GM12878 (cell line): ENCODE measurements at regions not wholly inside any gene's neighbourhood (a gene's known extent, or its start where the extent isn't known, plus 50 kb on each side); places are given as distances from the start of the nearest gene placed in this dataset.

ENCODE experiments used
- ATAC-seq: fragments of 200-7000 bp; cut with Tn5 transposase; 3 replicates; pipeline ENCODE4 v1.9.1; 2020; ENCODE audit warnings: mild to moderate bottlenecking, moderate library complexity
- BruUV-seq: library from RNA; stranded (reverse); fragments of 400-500 nt; replicated peaks from 2 replicates; lab custom pipeline; 2021; lab: Mats Ljungman, UMichigan
- CTCF ChIA-PET: fragments of 300-600 bp; sonication (Branson Sonifier 250); formaldehyde crosslinking; extraction: SDS; loops from one replicate; lab custom pipeline; 2021; ENCODE audit warnings: inconsistent platforms; lab: Yijun Ruan, JAX
- POLR2A ChIA-PET: fragments of 350-600 bp; formaldehyde crosslinking; extraction: SDS; loops from one replicate; lab custom pipeline; 2021; ENCODE audit warnings: inconsistent platforms; lab: Charles Lee
- RAD21 ChIA-PET: fragments of 300-600 bp; sonication (Branson Sonifier 250); formaldehyde crosslinking; loops from one replicate; lab custom pipeline; 2023; ENCODE audit warnings: antibody characterized with exemption; ENCODE audit not compliant: unreplicated experiment; lab: Charles Lee
- SMC1A ChIA-PET: fragments of 300-600 bp; sonication (Branson Sonifier 250); formaldehyde crosslinking; loops from one replicate; lab custom pipeline; 2023; ENCODE audit not compliant: unreplicated experiment, uncharacterized antibody; lab: Charles Lee
- DNase-seq: peaks from one replicate; pipeline ENCODE4 v3.0.0-alpha.2; 2011; ENCODE audit warnings: low read depth, low spot score
- FAIRE-seq: peaks from 3 replicates; lab custom pipeline; 2011; peaks lifted over from hg19 to GRCh38; lab: Jason Lieb, UNC
- H2AFZ ChIP-seq: 2 replicates; pipeline ENCODE4 v1.6.0; 2011; ENCODE audit warnings: low read depth, low read length, control low read depth; ENCODE audit not compliant: control insufficient read depth
- H3K27ac ChIP-seq: 2 replicates; pipeline ENCODE4 v1.5.1; 2011; ENCODE audit warnings: control low read depth; ENCODE audit not compliant: control insufficient read depth, insufficient read depth
- H3K27me3 ChIP-seq, 2 experiments: replicated peaks in 1 of 2; 2 replicates each; pipeline versions ENCODE4 v1.6.0 to v1.6.1; 2011; ENCODE audit warnings: low read length in 1 of 2; ENCODE audit not compliant: control insufficient read depth in 2 of 2, insufficient read depth in 2 of 2
- H3K36me3 ChIP-seq, 2 experiments: 2 replicates each; pipeline ENCODE4 v1.5.1; 2011; ENCODE audit warnings: low read length in 1 of 2; ENCODE audit not compliant: control insufficient read depth in 2 of 2, insufficient read depth in 2 of 2
- H3K4me1 ChIP-seq: 2 replicates; pipeline ENCODE4 v1.6.1; 2011; ENCODE audit warnings: mild to moderate bottlenecking, low read length, moderate library complexity, mixed read lengths; ENCODE audit not compliant: control insufficient read depth, insufficient read depth
- H3K4me2 ChIP-seq: 2 replicates; pipeline ENCODE4 v1.6.0; 2011; ENCODE audit warnings: control low read depth; ENCODE audit not compliant: control insufficient read depth, insufficient read depth
- H3K4me3 ChIP-seq: fragments of 200-600 bp; sonication (generic); 2 replicates; pipeline ENCODE4 v1.5.1; 2016
- H3K79me2 ChIP-seq: 2 replicates; pipeline ENCODE4 v1.6.0; 2011; ENCODE audit warnings: low read length; ENCODE audit not compliant: control insufficient read depth, insufficient read depth
- H3K9ac ChIP-seq: 2 replicates; pipeline ENCODE4 v1.8.0; 2011; ENCODE audit warnings: low read length, control low read depth, mixed read lengths; ENCODE audit not compliant: control insufficient read depth, insufficient read depth
- H3K9me3 ChIP-seq: replicated peaks from 3 replicates; pipeline ENCODE4 v1.5.1; 2011; ENCODE audit warnings: mild to moderate bottlenecking, low read length; ENCODE audit not compliant: control insufficient read depth, insufficient read depth
- H4K20me1 ChIP-seq: 2 replicates; pipeline ENCODE4 v1.6.0; 2011; ENCODE audit not compliant: control insufficient read depth, insufficient read depth
- ATF7 ChIP-seq: fragments of 450-650 bp; IDR thresholded peaks from 2 replicates; pipeline ENCODE4 v1.6.1; 2016; ENCODE audit warnings: low read depth, mild to moderate bottlenecking
- CBX5 ChIP-seq: sonication (generic); IDR thresholded peaks from 2 replicates; pipeline ENCODE4 v1.6.1; 2016; ENCODE audit warnings: low read depth, moderate library complexity, mild to moderate bottlenecking, inconsistent platforms
- CEBPZ ChIP-seq: fragments of 150-350 bp; IDR thresholded peaks from 2 replicates; pipeline ENCODE4 v1.6.1; 2016; ENCODE audit warnings: low read depth, low read length
- CHD4 ChIP-seq: fragments of 200-600 bp; sonication (generic); IDR thresholded peaks from 2 replicates; pipeline ENCODE4 v1.6.1; 2016; ENCODE audit warnings: mild to moderate bottlenecking
- CREM ChIP-seq: IDR thresholded peaks from 2 replicates; pipeline ENCODE4 v1.6.1; 2014; ENCODE audit warnings: antibody characterized with exemption, low read depth
- FOS ChIP-seq: IDR thresholded peaks from 3 replicates; pipeline ENCODE4 v1.6.1; 2011; ENCODE audit warnings: borderline replicate concordance; ENCODE audit not compliant: insufficient read length; ENCODE audit errors: extremely low read depth
- HDAC2 ChIP-seq: fragments of 200-600 bp; sonication (generic); IDR thresholded peaks from 2 replicates; pipeline ENCODE4 v1.6.1; 2017
- MYB ChIP-seq: fragments of 150-350 bp; IDR thresholded peaks from 2 replicates; pipeline ENCODE4 v1.6.1; 2014; ENCODE audit warnings: mild to moderate bottlenecking, low read depth, low read length, borderline replicate concordance
- PAX5 ChIP-seq: IDR thresholded peaks from 2 replicates; pipeline ENCODE4 v1.6.1; 2011; ENCODE audit warnings: low read depth, low read length, borderline replicate concordance
- SP1 ChIP-seq: IDR thresholded peaks from one replicate; pipeline ENCODE4 v1.6.1; 2011; ENCODE audit warnings: low read depth, low read length
- TARDBP ChIP-seq: IDR thresholded peaks from 2 replicates; pipeline ENCODE4 v1.6.1; 2016; ENCODE audit warnings: borderline replicate concordance
- ZBTB11 ChIP-seq: fragments of 450-650 bp; formaldehyde crosslinking; IDR thresholded peaks from 2 replicates; pipeline ENCODE4 v1.5.0; 2022; ENCODE audit warnings: mild to moderate bottlenecking, missing genetic modification characterization
- ZNF274 ChIP-seq: IDR thresholded peaks from one replicate; pipeline ENCODE4 v1.8.0; 2011; ENCODE audit not compliant: insufficient read length, insufficient read depth
- ZSCAN29 ChIP-seq: fragments of 450-650 bp; IDR thresholded peaks from 2 replicates; pipeline ENCODE4 v1.6.1; 2017; ENCODE audit warnings: mild to moderate bottlenecking, moderate library complexity
- WGBS: methylation state at CpG from one replicate; pipeline ENCODE4 v1.1.6; 2016; ENCODE audit warnings: low lambda C conversion rate; ENCODE audit not compliant: insufficient replicate concordance, insufficient coverage; ENCODE audit errors: missing lambda C conversion rate; 5-methylcytosine and 5-hydroxymethylcytosine counted together
- in situ Hi-C: fragments of 300-500 bp; cut with MboI; formaldehyde crosslinking; loops from 9 replicates; pipeline ENCODE4 v1.14.3; 2018; ENCODE audit warnings: mixed read lengths
- intact Hi-C: fragments of 100-400 bp; cut with micrococcal nuclease; formaldehyde crosslinking; loops from one replicate; pipeline ENCODE4 v1.14.2; 2022; ENCODE audit not compliant: unreplicated experiment

GRCh38 chr6:170038251-170038650 lies 252.6 kb downstream of the DLL1 start:
- FAIRE-seq, result no peak

More at GRCh38 chr6:170038251-170038650, 252.6 kb downstream of the DLL1 start:
- ChIA-PET RAD21 (no interaction called here), SMC1A (no interaction called here), CTCF (no interaction called here), POLR2A (no interaction called here)
- BruUV-seq, result no TSS peak
- intact Hi-C loops, result no loop called here
- H3K27me3 ChIP-seq, result no peaks in the 10 kb centered on the region
- 40% methylated on average over 7 of the region's 7 CpGs for WGBS
- H2AFZ ChIP-seq, result no peak overlapping the region
- H3K79me2 ChIP-seq, result no peaks in the 10 kb centered on the region
- H3K36me3 ChIP-seq, result no peaks in the 10 kb centered on the region
- H3K4me1 ChIP-seq, result no peaks in the 10 kb centered on the region
- no peak overlapping the region for H3K4me2 ChIP-seq
- H3K27ac ChIP-seq, result no peak overlapping the region
- no peak overlapping the region for H3K9ac ChIP-seq
- H3K9me3 ChIP-seq, result no peaks in the 10 kb centered on the region; the same call in 2 of the 3 replicates
- in situ Hi-C loops, result no loop called here
- H4K20me1 ChIP-seq, result no peaks in the 10 kb centered on the region
- no peak for ATAC-seq
- H3K4me3 ChIP-seq, result no peak overlapping the region
- no peak for DNase-seq
- TF ChIP-seq CHD4, result no peak
- TF ChIP-seq TARDBP, result no peak
- no peak for TF ChIP-seq FOS
- no peak for TF ChIP-seq PAX5
- no peak for TF ChIP-seq CREM
- TF ChIP-seq ZNF274, result no peak
- no peak for TF ChIP-seq HDAC2
- no peak for TF ChIP-seq ZSCAN29
- no peak for TF ChIP-seq SP1
- TF ChIP-seq MYB, result no peak
- TF ChIP-seq CEBPZ, result no peak
- TF ChIP-seq ATF7, result no peak
- TF ChIP-seq CBX5, result no peak
- TF ChIP-seq ZBTB11 (CRISPR knock-in tag), result no peak
- TF ChIP-seq, all 136 proteins: peak for 0
